Left kidney (tissue), 1 donor: ENCODE measurements at regions not wholly inside any gene's neighbourhood (a gene's known extent, or its start where the extent isn't known, plus 50 kb on each side); places are given as distances from the start of the nearest gene placed in this dataset.

Experiments used
- DNase-seq: peaks from one replicate; pipeline ENCODE4 v3.0.0-alpha.2; 2013

GRCh38 chr9:86830356-86830755, 117.0 kb downstream of the GAS1 start:
- DNase-seq, result no peak

GRCh38 chr9:86829496-86830046, 117.7 kb downstream of the GAS1 start:
- no peak for DNase-seq

GRCh38 chr9:86828631-86829030, 118.7 kb downstream of the GAS1 start:
- no peak for DNase-seq

GRCh38 chr9:86827893-86828292, 119.4 kb downstream of the GAS1 start:
- DNase-seq, result no peak

GRCh38 chr9:86825299-86825698, 122.0 kb downstream of the GAS1 start:
- no peak for DNase-seq

GRCh38 chr9:86822006-86822801, 125.1 kb downstream of the GAS1 start:
- no peak for DNase-seq

- DNase-seq, result no peak
Measured at GRCh38 chr9:86821006-86821845, 126.1 kb downstream of the GAS1 start.

- no peak for DNase-seq
Measured at GRCh38 chr9:86819552-86819951, 127.8 kb downstream of the GAS1 start.

- DNase-seq, result no peak
Measured at GRCh38 chr9:86818636-86819035, 128.7 kb downstream of the GAS1 start.

GRCh38 chr9:86816868-86817267, 130.4 kb downstream of the GAS1 start:
- no peak for DNase-seq

GRCh38 chr9:86816366-86816765, 130.9 kb downstream of the GAS1 start:
- no peak for DNase-seq

GRCh38 chr9:86812616-86813015, 134.7 kb downstream of the GAS1 start:
- no peak for DNase-seq

GRCh38 chr9:86809759-86810367, 137.4 kb downstream of the GAS1 start:
- DNase-seq, result no peak

GRCh38 chr9:86809151-86809550, 138.2 kb downstream of the GAS1 start:
- DNase-seq, result no peak

GRCh38 chr9:86807367-86807976, 139.8 kb downstream of the GAS1 start:
- DNase-seq, result peak; percentile 75

- DNase-seq, result no peak
Measured at GRCh38 chr9:86804011-86804410, 143.3 kb downstream of the GAS1 start.

- no peak for DNase-seq
Measured at GRCh38 chr9:86802900-86803673, 144.2 kb downstream of the GAS1 start.

GRCh38 chr9:86801246-86801645, 146.1 kb downstream of the GAS1 start:
- no peak for DNase-seq

GRCh38 chr9:86800681-86801080, 146.6 kb downstream of the GAS1 start:
- DNase-seq, result no peak

GRCh38 chr9:86798966-86799365, 148.3 kb downstream of the GAS1 start:
- DNase-seq, result no peak

- no peak for DNase-seq
Measured at GRCh38 chr9:86796666-86797065, 150.6 kb downstream of the GAS1 start.
